K562 (cell line): ENCODE measurements at regions not wholly inside any gene's neighbourhood (a gene's known extent, or its start where the extent isn't known, plus 50 kb on each side); places are given as distances from the start of the nearest gene placed in this dataset.

ENCODE experiments used
- ATAC-seq: fragments of 200-7000 bp; cut with Tn5 transposase; 3 replicates; pipeline ENCODE4 v1.9.1; 2020; ENCODE audit warnings: moderate library complexity
- BruUV-seq: library from RNA; stranded (reverse); fragments of 400-500 nt; replicated peaks from 2 replicates; lab custom pipeline; 2021; lab: Mats Ljungman, UMichigan
- CTCF ChIA-PET: fragments of 300-600 bp; formaldehyde crosslinking; extraction: SDS; loops from one replicate; lab custom pipeline; 2021; ENCODE audit warnings: low intra/inter-chr PET ratio; lab: Yijun Ruan, JAX
- POLR2A ChIA-PET: fragments of 300-600, 350-650 bp; sonication (Branson Sonifier 250); formaldehyde crosslinking; extraction: SDS; loops from one replicate; lab custom pipeline; 2021; ENCODE audit warnings: antibody characterized with exemption, inconsistent platforms; lab: Yijun Ruan, JAX
- DNase-seq, 4 experiments: peaks; one replicate each; pipeline versions ENCODE4 v3.0.0 to v3.0.0-alpha.2; 2011 to 2018; ENCODE audit warnings: low spot score in 3 of 4, mixed read lengths in 3 of 4; ENCODE audit errors: extremely low read depth in 1 of 4
- FAIRE-seq: peaks from 2 replicates; lab custom pipeline; 2011; peaks lifted over from hg19 to GRCh38; lab: Jason Lieb, UNC
- H2AFZ ChIP-seq: 2 replicates; pipeline ENCODE4 v1.6.0; 2011; ENCODE audit warnings: low read depth, low read length, control low read depth, inconsistent platforms
- H3K27ac ChIP-seq: fragments of 200-600 bp; 3 replicates; pipeline ENCODE4 v1.8.0; 2011; ENCODE audit warnings: low read depth, mild to moderate bottlenecking, control low read depth, inconsistent platforms, low read length, moderate library complexity, mixed read lengths; ENCODE audit errors: extremely low read depth
- H3K27me3 ChIP-seq, 2 experiments: fragments of 300-600 bp in 1 of 2; 2 replicates in 1 of 2; 3 replicates in 1 of 2; pipeline versions ENCODE4 v1.6.0 to v1.8.0; 2011; ENCODE audit warnings: inconsistent platforms in 2 of 2, low read length in 2 of 2, mild to moderate bottlenecking in 1 of 2, mixed read lengths in 1 of 2, moderate library complexity in 1 of 2; ENCODE audit not compliant: control insufficient read depth in 2 of 2, insufficient read depth in 2 of 2
- H3K36me3 ChIP-seq: fragments of 300-600 bp; 3 replicates; pipeline ENCODE4 v1.8.0; 2011; ENCODE audit warnings: mild to moderate bottlenecking, low read length, inconsistent platforms; ENCODE audit not compliant: control insufficient read depth, insufficient read depth
- H3K4me1 ChIP-seq, 2 experiments: fragments of 200-600 bp in 1 of 2; replicated peaks in 1 of 2; 2 replicates in 1 of 2; 3 replicates in 1 of 2; pipeline versions ENCODE4 v1.5.1 to v1.8.0; 2011; ENCODE audit warnings: inconsistent platforms in 2 of 2, low read length in 2 of 2, mild to moderate bottlenecking in 1 of 2, mixed read lengths in 1 of 2, moderate library complexity in 1 of 2; ENCODE audit not compliant: control insufficient read depth in 2 of 2, insufficient read depth in 2 of 2
- H3K4me2 ChIP-seq: 2 replicates; pipeline ENCODE4 v1.6.1; 2011; ENCODE audit warnings: low read length, control low read depth, inconsistent platforms, mixed read lengths; ENCODE audit not compliant: insufficient read depth
- H3K4me3 ChIP-seq: fragments of 200-600 bp; sonication (generic), shearing (Covaris generic); 2 replicates; pipeline ENCODE4 v1.5.1; 2016; ENCODE audit warnings: control low read depth, inconsistent platforms
- H3K79me2 ChIP-seq: fragments of 200-600 bp; 3 replicates; pipeline ENCODE4 v1.8.0; 2011; ENCODE audit warnings: low read length, inconsistent platforms; ENCODE audit not compliant: control insufficient read depth, insufficient read depth
- H3K9ac ChIP-seq, 2 experiments: 2 replicates each; pipeline versions ENCODE4 v1.6.0 to v1.6.1; 2011; ENCODE audit warnings: low read depth in 2 of 2, low read length in 2 of 2, control low read depth in 1 of 2, inconsistent platforms in 1 of 2, mild to moderate bottlenecking in 1 of 2, mixed read lengths in 1 of 2; ENCODE audit not compliant: insufficient read depth in 1 of 2
- H3K9me1 ChIP-seq: one replicate; pipeline ENCODE4 v1.6.0; 2011; ENCODE audit warnings: inconsistent platforms, mild to moderate bottlenecking, low read length, moderate library complexity; ENCODE audit not compliant: control insufficient read depth, insufficient read depth
- H3K9me3 ChIP-seq: replicated peaks from 2 replicates; pipeline ENCODE4 v1.5.1; 2011; ENCODE audit warnings: low read depth, low read length, inconsistent platforms; ENCODE audit not compliant: control insufficient read depth, insufficient read depth
- H4K20me1 ChIP-seq: replicated peaks from 2 replicates; pipeline ENCODE4 v1.6.1; 2011; ENCODE audit warnings: low read length, inconsistent platforms, mixed read lengths; ENCODE audit not compliant: control insufficient read depth, insufficient read depth
- CBFB ChIP-seq: sonication (generic); formaldehyde crosslinking; IDR thresholded peaks from 2 replicates; pipeline ENCODE4 v1.4.0; 2020; ENCODE audit warnings: mild to moderate bottlenecking, missing genetic modification reagents
- E2F8 ChIP-seq: fragments of 450-650 bp; IDR thresholded peaks from 2 replicates; pipeline ENCODE4 v1.7.1; 2018; ENCODE audit warnings: mild to moderate bottlenecking, low read depth; ENCODE audit not compliant: partially characterized antibody
- ELF2 ChIP-seq: fragments of 250-450 bp; sonication (Bioruptor Pico); IDR thresholded peaks from 2 replicates; pipeline ENCODE4 v1.5.0; 2021; ENCODE audit warnings: mild to moderate bottlenecking
- FOXK1 ChIP-seq: sonication (generic); formaldehyde crosslinking; IDR thresholded peaks from 2 replicates; pipeline ENCODE4 v1.8.0; 2022; ENCODE audit warnings: missing genetic modification reagents, mild to moderate bottlenecking, borderline replicate concordance
- HINFP ChIP-seq: fragments of 450-650 bp; conservative IDR thresholded peaks from 2 replicates; pipeline ENCODE4 v1.6.1; 2016; ENCODE audit warnings: missing genetic modification characterization, low read depth, mild to moderate bottlenecking, control low read depth, missing compliant biosample characterization
- NCOA6 ChIP-seq: fragments of 450-650 bp; IDR thresholded peaks from 2 replicates; pipeline ENCODE4 v1.6.1; 2017; ENCODE audit warnings: mild to moderate bottlenecking
- NR0B1 ChIP-seq: fragments of 450-650 bp; IDR thresholded peaks from one replicate; pipeline ENCODE4 v1.6.1; 2018; ENCODE audit warnings: mild to moderate bottlenecking, moderate library complexity; ENCODE audit not compliant: partially characterized antibody
- PRMT5 ChIP-seq: sonication (generic); formaldehyde crosslinking; IDR thresholded peaks from 2 replicates; pipeline ENCODE4 v1.5.0; 2020; ENCODE audit warnings: missing genetic modification reagents
- RAD51 ChIP-seq: fragments of 450-650 bp; IDR thresholded peaks from 2 replicates; pipeline ENCODE4 v1.7.1; 2016; ENCODE audit warnings: low read depth, mild to moderate bottlenecking, borderline replicate concordance
- ZNF316 ChIP-seq: fragments of 450-650 bp; IDR thresholded peaks from 2 replicates; pipeline ENCODE4 v1.6.1; 2016
- ZNF780A ChIP-seq: fragments of 250-450 bp; sonication (Bioruptor Pico); IDR thresholded peaks from 2 replicates; pipeline ENCODE4 v1.5.0; 2021; ENCODE audit warnings: mild to moderate bottlenecking
- WGBS: fragments of 100-300 bp; shearing (Covaris generic); methylation state at CpG from one replicate; pipeline ENCODE4 v1.1.6; 2016; ENCODE audit warnings: low coverage, mixed read lengths; ENCODE audit not compliant: insufficient coverage; ENCODE audit errors: missing lambda C conversion rate; 5-methylcytosine and 5-hydroxymethylcytosine counted together
- in situ Hi-C: fragments of 300-500 bp; cut with MboI; formaldehyde crosslinking; loops from 4 replicates; pipeline ENCODE4 v1.15.0; 2018; ENCODE audit warnings: inconsistent platforms, mixed read lengths
- intact Hi-C: fragments of 100-400 bp; cut with micrococcal nuclease; formaldehyde crosslinking; loops from 2 replicates; pipeline ENCODE4 v1.14.2; 2022
- TF ChIP-seq, protein P1 (sequence below): fragments of 250-450 bp; sonication (Bioruptor Pico); IDR thresholded peaks from 2 replicates; pipeline ENCODE4 v1.5.1; 2021; ENCODE audit warnings: mild to moderate bottlenecking
- TF ChIP-seq, protein P2 (sequence below): fragments of 250-450 bp; sonication (Bioruptor Pico); IDR thresholded peaks from 2 replicates; pipeline ENCODE4 v1.8.0; 2021; ENCODE audit warnings: mild to moderate bottlenecking, moderate library complexity
- TF ChIP-seq, protein P3 (sequence below), 2 experiments: fragments of 450-650 bp in 1 of 2; sonication (generic) in 1 of 2; formaldehyde crosslinking; conservative IDR thresholded peaks; 2 replicates each; pipeline versions ENCODE4 v1.4.0 to v1.8.1; 2020 to 2022; ENCODE audit warnings: mild to moderate bottlenecking in 1 of 2, missing genetic modification reagents in 1 of 2

DNA sequence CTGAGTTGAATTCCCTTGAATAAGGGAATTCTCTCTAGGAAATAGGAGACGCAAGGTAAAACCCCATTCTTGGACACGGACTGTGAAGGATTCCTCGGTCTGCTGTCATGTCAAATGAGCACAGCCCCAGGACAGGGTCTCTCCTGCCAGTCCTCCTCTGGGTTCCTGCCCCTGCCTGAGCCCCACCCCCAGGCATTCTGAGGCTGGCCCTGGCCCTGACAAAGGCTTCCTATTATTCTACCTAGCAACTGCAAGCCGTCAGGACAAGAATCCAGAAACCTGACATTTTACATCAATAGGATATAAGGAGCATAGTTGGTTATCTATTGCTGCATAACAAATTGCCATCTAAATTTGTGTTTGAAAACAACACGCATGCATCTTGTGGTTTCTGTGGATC is 253.3 kb upstream of the AGAP1 start:
- no peak for FAIRE-seq
- 4% methylated on average over 4 of the region's 5 CpGs for WGBS
- Histone ChIP-seq H3K79me2 (no peaks in the 10 kb centered on the region), H3K27ac (no peak overlapping the region), H4K20me1 (no peaks in the 10 kb centered on the region), H3K9me1 (no peaks in the 10 kb centered on the region), H3K9me3 (no peaks in the 10 kb centered on the region), H3K4me3 (no peak overlapping the region), H3K4me2 (no peak overlapping the region), H3K27me3 (peaks cover 0 to 32% of the 10 kb centered on the region in 2 experiments; a peak in 3 of 5 replicates), H3K4me1 (no peaks in the 10 kb centered on the region), H2AFZ (no peak overlapping the region), H3K36me3 (no peaks in the 10 kb centered on the region), H3K9ac (no peak overlapping the region)
- no peak for DNase-seq
- ChIA-PET CTCF (no interaction called here), POLR2A (no interaction called here)
- in situ Hi-C loops (no loop called here), intact Hi-C loops (no loop called here)
- ATAC-seq, result no peak
- TF ChIP-seq CBFB (CRISPR knock-in tag) (no peak), RAD51 (no peak), ELF2 (CRISPR knock-in tag) (no peak), ZNF780A (CRISPR knock-in tag) (no peak), E2F8 (no peak), NR0B1 (no peak), HINFP (tag) (no peak), ZNF316 (no peak), NCOA6 (no peak), FOXK1 (CRISPR knock-in tag) (no peak), PRMT5 (no peak)
- TF ChIP-seq, protein P1, sequence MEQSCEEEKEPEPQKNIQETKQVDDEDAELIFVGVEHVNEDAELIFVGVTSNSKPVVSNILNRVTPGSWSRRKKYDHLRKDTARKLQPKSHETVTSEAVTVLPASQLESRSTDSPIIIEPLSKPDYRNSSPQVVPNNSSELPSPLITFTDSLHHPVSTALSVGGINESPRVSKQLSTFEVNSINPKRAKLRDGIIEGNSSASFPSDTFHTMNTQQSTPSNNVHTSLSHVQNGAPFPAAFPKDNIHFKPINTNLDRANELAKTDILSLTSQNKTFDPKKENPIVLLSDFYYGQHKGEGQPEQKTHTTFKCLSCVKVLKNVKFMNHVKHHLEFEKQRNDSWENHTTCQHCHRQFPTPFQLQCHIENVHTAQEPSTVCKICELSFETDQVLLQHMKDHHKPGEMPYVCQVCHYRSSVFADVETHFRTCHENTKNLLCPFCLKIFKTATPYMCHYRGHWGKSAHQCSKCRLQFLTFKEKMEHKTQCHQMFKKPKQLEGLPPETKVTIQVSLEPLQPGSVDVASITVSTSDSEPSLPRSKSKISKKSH (CRISPR knock-in tag), result no peak
- TF ChIP-seq, protein P2, sequence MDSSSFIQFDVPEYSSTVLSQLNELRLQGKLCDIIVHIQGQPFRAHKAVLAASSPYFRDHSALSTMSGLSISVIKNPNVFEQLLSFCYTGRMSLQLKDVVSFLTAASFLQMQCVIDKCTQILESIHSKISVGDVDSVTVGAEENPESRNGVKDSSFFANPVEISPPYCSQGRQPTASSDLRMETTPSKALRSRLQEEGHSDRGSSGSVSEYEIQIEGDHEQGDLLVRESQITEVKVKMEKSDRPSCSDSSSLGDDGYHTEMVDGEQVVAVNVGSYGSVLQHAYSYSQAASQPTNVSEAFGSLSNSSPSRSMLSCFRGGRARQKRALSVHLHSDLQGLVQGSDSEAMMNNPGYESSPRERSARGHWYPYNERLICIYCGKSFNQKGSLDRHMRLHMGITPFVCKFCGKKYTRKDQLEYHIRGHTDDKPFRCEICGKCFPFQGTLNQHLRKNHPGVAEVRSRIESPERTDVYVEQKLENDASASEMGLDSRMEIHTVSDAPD, result no peak
- TF ChIP-seq, protein P3, sequence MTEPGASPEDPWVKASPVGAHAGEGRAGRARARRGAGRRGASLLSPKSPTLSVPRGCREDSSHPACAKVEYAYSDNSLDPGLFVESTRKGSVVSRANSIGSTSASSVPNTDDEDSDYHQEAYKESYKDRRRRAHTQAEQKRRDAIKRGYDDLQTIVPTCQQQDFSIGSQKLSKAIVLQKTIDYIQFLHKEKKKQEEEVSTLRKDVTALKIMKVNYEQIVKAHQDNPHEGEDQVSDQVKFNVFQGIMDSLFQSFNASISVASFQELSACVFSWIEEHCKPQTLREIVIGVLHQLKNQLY (CRISPR knock-in tag; conservative IDR thresholded peaks at IDR 0.05), result no peak
- no TSS peak for BruUV-seq
